HG03045 (cell line): ENCODE measurements at regions not wholly inside any gene's neighbourhood (a gene's known extent, or its start where the extent isn't known, plus 50 kb on each side); places are given as distances from the start of the nearest gene placed in this dataset.
"Not testable (repeated sequence)": the region's sequence is repeated elsewhere in the genome, so short reads cannot be mapped to it uniquely, and the experiment has no call there.

Experiments
- ATAC-seq: cut with Tn5 transposase; IDR thresholded peaks from one replicate; pipeline ENCODE4 v1.9.1; 2021; ENCODE audit warnings: mild to moderate bottlenecking, moderate library complexity; ENCODE audit not compliant: unreplicated experiment

DNA sequence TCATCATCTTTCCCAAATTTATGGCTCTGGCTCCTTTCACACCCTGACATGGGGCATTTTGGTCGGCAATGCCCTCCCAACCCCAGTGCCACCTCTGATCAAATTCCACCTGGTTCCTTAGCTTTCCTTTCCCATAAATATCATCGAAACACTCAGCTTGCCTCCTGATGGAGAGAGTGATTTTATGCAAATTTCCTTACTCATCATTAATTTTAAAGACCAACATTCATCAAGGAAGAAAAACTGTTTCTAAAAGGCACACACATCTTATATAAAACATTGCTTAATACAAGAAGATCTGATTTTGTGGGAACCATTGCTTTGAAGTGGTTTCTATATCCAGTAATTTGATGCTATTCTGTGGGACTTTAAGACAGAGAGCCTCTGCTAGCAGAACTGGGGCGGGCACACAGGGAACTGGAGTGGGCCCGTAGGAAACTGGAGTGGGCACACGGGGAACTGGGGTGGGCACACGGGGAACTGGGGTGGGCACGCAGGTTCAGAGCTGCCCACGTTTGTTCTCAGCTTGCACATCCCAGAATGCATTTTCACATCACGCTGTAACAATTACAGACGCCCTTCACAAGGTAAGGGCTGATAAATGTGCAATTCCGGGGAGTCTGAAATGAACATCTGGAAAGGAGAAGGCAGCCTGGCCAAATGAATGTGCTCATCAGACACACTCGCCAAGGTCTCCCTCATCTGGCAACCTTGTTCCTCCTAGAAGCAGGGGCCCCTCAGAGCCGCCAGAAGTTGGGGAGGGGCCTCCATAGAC is 174.2 kb downstream of the RTP5 start:
- no peak for ATAC-seq

GRCh38 chr2:242044313-242044590 is 174.7 kb downstream of the RTP5 start:
- no peak for ATAC-seq

- not testable (repeated sequence) for ATAC-seq
These were observed 176.1 kb downstream of the RTP5 start for GRCh38 chr2:242045596-242046144.

DNA sequence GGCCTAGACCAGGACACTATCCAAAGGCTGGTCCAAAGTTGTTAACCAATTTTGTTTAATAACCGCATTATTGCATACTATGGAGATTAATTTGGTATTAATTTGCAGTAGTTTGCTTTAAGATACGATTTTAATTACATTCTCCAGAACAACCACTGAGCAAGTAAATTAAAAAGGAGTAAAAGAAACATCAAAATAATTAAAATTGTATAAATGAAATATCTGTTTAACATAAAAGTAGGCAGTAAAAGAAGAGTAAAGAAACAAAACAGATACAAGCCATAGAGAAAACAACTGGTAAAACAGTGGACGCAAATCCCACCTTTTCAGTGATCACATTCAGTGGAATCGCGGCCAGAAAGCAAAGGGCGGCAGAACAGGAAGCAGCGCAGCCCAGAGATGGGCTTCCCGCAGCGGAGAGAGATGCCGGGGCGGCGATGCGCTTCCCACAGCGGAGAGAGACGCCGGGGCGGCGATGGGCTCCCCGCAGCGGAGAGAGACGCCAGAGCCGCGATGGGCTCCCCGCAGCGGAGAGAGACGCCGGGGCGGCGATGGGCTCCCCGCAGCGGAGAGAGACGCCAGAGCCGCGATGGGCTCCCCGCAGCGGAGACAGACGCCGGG is 176.8 kb downstream of the RTP5 start:
- no peak for ATAC-seq

DNA sequence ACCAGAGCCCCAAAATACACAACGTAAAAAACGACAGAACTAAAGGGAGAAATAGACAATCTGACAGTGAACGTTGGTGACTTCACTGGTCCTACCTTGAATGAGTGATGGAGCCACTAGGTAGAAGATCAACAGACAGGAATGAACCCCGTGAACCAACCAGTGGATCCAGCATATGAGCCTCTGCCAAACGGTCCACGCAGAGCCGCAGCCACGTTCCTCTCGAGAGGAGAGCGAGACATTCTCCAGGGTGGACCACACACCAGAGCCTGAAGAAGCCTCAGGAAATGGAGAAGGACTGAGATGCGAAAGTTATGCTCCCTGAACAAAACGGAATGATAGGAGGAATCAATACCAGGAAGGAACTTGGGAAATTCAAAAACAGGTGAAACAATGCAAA is 178.4 kb downstream of the RTP5 start:
- ATAC-seq = no peak

GRCh38 chr2:242048479-242048878 is 178.9 kb downstream of the RTP5 start:
- no peak for ATAC-seq

- not testable (repeated sequence) for ATAC-seq
These were observed 180.0 kb downstream of the RTP5 start for GRCh38 chr2:242049492-242049891.

DNA sequence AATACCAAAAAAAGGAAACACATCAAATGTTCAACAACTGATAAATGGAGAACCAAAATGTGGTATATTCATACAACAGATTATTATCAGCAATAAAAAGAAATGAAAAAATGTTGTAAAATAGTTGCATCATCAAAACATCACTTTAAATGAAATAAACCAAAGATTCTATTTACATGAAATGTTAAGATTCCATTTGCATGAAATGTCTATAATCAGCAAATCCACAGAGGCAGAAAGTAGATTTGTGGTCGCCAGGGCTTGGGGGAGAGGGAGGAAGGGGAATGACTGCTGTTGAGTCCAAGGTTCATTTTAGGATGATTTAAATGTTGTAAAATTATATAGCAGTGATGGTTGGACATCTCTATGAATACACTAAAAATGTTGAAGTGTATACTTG is 181.9 kb downstream of the RTP5 start:
- ATAC-seq = no peak

GRCh38 chr2:242052421-242052820 is 182.9 kb downstream of the RTP5 start:
- ATAC-seq = no peak

DNA sequence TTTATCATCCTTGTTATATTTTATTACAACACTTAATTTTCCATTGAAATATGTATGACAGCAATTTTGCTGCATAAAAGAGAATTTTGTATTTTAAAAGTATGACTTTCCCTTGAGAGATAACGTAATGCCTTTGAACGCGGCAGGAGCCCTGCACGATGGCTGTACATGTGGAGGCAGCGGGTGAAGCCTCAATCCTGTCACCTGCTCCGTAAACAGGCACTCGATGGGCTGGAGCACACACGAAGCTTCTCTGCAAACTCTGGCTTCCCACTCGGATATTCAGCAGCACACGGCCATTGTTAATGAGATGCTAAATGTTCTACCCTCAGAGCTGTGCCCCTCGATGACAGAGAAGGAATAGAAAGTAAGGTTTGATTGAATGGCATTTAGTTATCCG is 184.4 kb downstream of the RTP5 start:
- no peak for ATAC-seq

DNA sequence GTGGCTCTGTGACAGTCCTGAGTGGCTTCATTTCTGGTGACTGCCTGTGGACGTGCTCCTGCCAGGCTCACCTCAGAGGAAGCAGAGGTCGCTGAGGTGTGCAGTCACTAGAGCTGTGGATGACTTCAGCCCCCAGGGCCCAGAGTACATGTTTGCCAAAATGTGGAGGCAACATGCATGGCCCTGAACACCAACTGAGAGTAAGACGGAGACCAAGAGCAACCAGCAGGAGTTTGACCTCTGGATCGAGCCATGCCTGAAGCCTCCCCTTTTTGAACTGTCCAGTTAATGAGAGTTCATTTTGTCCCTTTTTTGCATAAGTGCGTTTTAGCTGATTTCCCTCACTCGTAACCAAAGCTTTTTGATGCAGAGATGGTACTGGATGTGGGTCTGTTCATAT is 184.9 kb downstream of the RTP5 start:
- no peak for ATAC-seq

DNA sequence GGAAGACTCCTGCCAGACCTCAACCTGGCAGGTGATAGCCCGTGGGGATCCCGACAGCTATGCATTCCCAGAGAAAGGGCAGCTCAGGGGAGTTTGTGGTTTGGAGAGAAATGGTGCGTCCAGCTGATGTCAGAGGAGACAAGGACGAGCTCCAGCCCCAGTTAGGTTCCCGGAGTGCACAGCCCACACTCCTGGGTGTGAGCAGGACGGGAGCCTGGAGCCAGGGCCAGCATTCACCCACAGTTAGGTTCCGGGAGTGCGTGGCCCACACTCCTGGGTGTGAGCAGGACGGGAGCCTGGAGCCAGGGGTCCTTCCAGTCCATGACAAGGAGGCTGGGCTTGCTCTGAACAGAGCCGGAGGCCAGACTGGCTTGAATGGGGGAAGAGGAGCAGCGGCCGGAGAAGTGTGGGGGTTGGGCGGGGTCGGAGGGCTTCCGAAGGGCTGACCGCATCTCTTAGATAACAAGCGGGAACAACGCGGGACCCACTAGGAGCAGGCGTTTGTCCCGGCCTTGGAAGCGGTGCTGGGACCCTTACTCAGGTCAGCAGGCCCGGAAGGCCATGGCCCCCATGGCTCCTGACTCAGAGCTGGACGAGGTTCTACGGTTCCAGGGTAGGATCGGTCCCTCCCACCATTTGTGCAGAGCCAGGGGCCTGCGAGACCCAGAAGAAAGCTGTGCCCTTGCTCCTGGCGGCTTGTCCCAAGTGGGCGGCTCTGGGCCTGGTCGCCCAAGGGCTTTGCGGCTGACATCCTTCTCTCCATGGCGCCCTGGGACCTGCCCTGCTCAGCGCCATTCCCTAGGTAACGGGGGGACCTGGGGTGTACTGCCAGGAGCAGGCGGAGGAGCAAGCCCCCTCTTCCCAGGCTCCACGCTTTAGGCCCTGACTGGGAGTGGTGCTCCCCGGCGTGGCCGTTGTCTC is 185.6 kb downstream of the RTP5 start:
- no peak for ATAC-seq

- ATAC-seq = no peak
These were observed 186.5 kb downstream of the RTP5 start for GRCh38 chr2:242056026-242056425.

- no peak for ATAC-seq
These were observed 187.3 kb downstream of the RTP5 start for GRCh38 chr2:242056785-242057184.

GRCh38 chr2:242057379-242058040 is 188.0 kb downstream of the RTP5 start:
- no peak for ATAC-seq

DNA sequence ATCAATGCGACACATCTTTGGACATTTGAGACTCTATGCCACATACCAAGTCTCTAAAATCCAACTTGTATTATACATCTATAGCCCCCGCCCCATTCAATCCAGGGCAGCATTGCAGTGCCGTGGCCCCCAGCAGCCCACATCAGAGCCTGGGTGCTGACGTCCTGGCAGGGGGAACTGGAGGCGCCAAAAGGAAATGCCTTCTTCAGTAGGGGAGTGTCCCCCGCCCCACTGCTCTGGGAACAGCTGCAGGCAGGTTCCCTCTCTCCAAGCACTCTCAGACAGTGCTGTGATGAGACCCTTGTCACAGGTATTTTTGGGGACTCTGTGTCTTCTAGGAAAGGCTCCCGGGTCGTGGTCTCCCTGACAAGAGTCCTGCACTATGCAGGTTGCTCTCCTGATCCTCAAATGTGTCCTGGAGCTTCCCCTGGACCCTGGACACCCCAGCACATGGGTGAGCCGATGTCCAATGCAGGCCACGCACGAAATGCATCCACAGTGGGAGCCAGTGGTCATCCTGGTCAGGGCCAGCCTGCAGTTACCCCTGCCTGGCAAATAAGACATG is 188.7 kb downstream of the RTP5 start:
- no peak for ATAC-seq

DNA sequence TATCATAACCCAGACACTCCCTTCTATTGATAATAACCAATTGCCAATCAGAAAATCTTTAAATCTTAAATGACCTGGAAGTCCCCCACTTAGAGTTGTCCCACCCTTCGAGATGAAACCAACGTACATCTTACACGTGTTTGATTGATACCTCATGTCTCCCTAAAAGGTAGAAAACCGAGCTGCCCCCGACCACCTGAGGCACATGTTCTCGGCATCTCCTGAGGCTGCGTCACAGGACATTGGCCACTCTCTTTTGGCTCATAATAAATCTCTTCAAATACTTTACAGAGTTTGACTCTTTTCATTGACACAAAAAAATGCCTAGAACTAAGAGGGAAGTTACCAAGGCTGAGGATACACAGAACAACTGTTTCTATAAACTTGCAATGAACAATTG is 190.0 kb downstream of the RTP5 start:
- no peak for ATAC-seq

- ATAC-seq = no peak
These were observed 190.8 kb downstream of the RTP5 start for GRCh38 chr2:242060212-242060835.

GRCh38 chr2:242061930-242062329 is 192.4 kb downstream of the RTP5 start:
- not testable (repeated sequence) for ATAC-seq

DNA sequence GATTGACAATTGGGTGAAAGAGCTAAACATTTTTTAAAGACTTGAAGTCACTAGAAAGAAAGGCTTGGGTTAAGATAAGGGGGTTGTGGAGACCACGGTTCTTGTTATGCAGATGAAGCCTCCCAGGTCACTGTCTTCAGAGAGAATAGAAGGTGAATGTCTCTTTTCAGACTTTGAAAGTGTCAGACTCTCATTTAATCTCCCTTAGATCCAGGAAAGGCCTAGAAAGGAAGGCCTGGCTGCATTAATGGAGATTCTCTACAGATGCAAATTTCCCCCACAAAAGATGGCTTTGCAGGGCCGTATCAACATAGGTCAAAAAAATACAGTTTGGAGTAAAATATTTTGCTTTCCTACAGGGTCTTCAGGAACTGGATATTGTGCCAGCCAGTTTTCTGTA is 193.9 kb downstream of the RTP5 start:
- no peak for ATAC-seq
